ENCODE measurements at regions not wholly inside any gene's neighbourhood (a gene's known extent, or its start where the extent isn't known, plus 50 kb on each side); places are given as distances from the start of the nearest gene placed in this dataset.

DNA sequence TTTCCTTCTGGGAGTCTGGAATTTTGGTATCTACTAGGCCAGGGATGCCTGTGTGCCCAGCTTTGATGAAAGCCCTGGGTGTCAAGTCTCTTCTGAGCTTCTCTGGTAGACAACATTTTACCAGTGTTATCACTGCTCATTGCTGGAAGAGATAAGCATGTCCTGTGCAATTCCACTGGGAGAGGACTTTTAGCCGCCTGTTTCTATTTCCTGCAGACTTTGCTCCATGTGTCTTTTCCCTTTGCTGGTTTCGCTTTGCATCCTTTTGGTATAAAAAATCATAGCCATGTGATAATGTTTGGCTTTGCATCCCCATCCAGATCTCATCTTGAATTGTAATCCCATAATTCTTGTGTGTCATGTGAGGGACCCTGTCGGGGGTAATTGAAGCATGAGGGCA is 163.2 kb downstream of the SLC28A3 start:
- H3K4me3 ChIP-seq, result no peak overlapping the region
- no peaks in the 10 kb centered on the region for H3K79me2 ChIP-seq
- no peaks in the 10 kb centered on the region for H3K36me3 ChIP-seq (replicated peaks; ENCODE audit: insufficient read depth, low read depth)
- no peaks in the 10 kb centered on the region for H3K9me2 ChIP-seq (replicated peaks; ENCODE audit: insufficient read depth)
- no peaks in the 10 kb centered on the region for H3K4me1 ChIP-seq (ENCODE audit: insufficient read depth)
- no peak overlapping the region for H3K27ac ChIP-seq
- 82% methylated on average over 3 of the region's 3 CpGs for WGBS (ENCODE audit: low lambda C conversion rate, missing lambda C conversion rate)
- no peak overlapping the region for H2AFZ ChIP-seq
- no peaks in the 10 kb centered on the region for H3K9me3 ChIP-seq (ENCODE audit: low read depth)
- DNase-seq (ENCODE audit: low spot score), result no peak
- TF ChIP-seq EZH2 (IDR thresholded peaks at IDR 0.05; ENCODE audit: borderline replicate concordance), result no peak
- TF ChIP-seq, protein P1, sequence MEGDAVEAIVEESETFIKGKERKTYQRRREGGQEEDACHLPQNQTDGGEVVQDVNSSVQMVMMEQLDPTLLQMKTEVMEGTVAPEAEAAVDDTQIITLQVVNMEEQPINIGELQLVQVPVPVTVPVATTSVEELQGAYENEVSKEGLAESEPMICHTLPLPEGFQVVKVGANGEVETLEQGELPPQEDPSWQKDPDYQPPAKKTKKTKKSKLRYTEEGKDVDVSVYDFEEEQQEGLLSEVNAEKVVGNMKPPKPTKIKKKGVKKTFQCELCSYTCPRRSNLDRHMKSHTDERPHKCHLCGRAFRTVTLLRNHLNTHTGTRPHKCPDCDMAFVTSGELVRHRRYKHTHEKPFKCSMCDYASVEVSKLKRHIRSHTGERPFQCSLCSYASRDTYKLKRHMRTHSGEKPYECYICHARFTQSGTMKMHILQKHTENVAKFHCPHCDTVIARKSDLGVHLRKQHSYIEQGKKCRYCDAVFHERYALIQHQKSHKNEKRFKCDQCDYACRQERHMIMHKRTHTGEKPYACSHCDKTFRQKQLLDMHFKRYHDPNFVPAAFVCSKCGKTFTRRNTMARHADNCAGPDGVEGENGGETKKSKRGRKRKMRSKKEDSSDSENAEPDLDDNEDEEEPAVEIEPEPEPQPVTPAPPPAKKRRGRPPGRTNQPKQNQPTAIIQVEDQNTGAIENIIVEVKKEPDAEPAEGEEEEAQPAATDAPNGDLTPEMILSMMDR (IDR thresholded peaks at IDR 0.05; ENCODE audit: poor library complexity), result no peak
- no peak for TF ChIP-seq EZH2phosphoT487 (IDR thresholded peaks at IDR 0.05; ENCODE audit: low read depth, severe bottlenecking, unreplicated experiment)
- H3K4me2 ChIP-seq, result no peak overlapping the region
- no peaks in the 10 kb centered on the region for H4K20me1 ChIP-seq (ENCODE audit: insufficient read depth, poor library complexity, severe bottlenecking)
- no peaks in the 10 kb centered on the region for H3K27me3 ChIP-seq

- no peak for DNase-seq (ENCODE audit: low spot score)
- Histone ChIP-seq H3K36me3 (replicated peaks; ENCODE audit: insufficient read depth, low read depth) (no peaks in the 10 kb centered on the region), H3K79me2 (no peaks in the 10 kb centered on the region), H3K27ac (no peak overlapping the region), H3K4me1 (ENCODE audit: insufficient read depth) (no peaks in the 10 kb centered on the region), H4K20me1 (ENCODE audit: insufficient read depth, poor library complexity, severe bottlenecking) (no peaks in the 10 kb centered on the region), H3K9me3 (ENCODE audit: low read depth) (no peaks in the 10 kb centered on the region), H3K27me3 (no peaks in the 10 kb centered on the region), H2AFZ (no peak overlapping the region), H3K4me3 (no peak overlapping the region), H3K9me2 (replicated peaks; ENCODE audit: insufficient read depth) (no peaks in the 10 kb centered on the region), H3K4me2 (no peak overlapping the region)
- no peak for TF ChIP-seq EZH2phosphoT487 (IDR thresholded peaks at IDR 0.05; ENCODE audit: low read depth, severe bottlenecking, unreplicated experiment)
- TF ChIP-seq EZH2 (IDR thresholded peaks at IDR 0.05; ENCODE audit: borderline replicate concordance), result no peak
- TF ChIP-seq, protein P1 (IDR thresholded peaks at IDR 0.05; ENCODE audit: poor library complexity), result no peak
- 71% methylated on average over 5 of the region's 5 CpGs for WGBS (ENCODE audit: low lambda C conversion rate, missing lambda C conversion rate)
Observed at GRCh38 chr9:84179531-84179930, 161.0 kb downstream of the SLC28A3 start.

DNA sequence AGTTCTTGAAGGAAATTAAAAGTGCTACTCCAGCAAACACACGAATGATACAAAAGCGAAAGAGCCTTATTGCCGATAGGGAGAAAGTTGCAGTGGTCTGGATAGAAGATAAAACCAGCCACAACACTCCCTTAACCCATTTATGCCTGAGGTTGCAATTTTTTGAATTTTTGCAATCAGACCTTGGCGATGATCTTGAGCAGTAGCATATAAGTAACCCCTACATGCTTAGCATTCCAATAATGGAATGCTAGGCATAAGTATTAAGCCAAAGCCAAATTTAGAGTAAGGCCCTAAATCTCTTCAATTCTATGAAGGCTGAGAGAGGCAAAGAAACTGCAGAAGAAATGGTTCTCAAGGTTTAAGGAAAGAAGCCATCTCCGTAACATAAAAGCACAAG is 153.5 kb downstream of the SLC28A3 start:
- no peak overlapping the region for H2AFZ ChIP-seq
- H3K4me1 ChIP-seq (ENCODE audit: insufficient read depth), result no peaks in the 10 kb centered on the region
- H3K79me2 ChIP-seq, result no peaks in the 10 kb centered on the region
- H3K4me2 ChIP-seq, result no peak overlapping the region
- WGBS (ENCODE audit: low lambda C conversion rate, missing lambda C conversion rate), result 71% methylated on average over 5 of the region's 5 CpGs
- H3K4me3 ChIP-seq, result no peak overlapping the region
- TF ChIP-seq EZH2 (IDR thresholded peaks at IDR 0.05; ENCODE audit: borderline replicate concordance), result no peak
- TF ChIP-seq, protein P1 (IDR thresholded peaks at IDR 0.05; ENCODE audit: poor library complexity), result no peak
- no peak for TF ChIP-seq EZH2phosphoT487 (IDR thresholded peaks at IDR 0.05; ENCODE audit: low read depth, severe bottlenecking, unreplicated experiment)
- H3K27me3 ChIP-seq, result no peaks in the 10 kb centered on the region
- no peaks in the 10 kb centered on the region for H3K36me3 ChIP-seq (replicated peaks; ENCODE audit: insufficient read depth, low read depth)
- H3K9me2 ChIP-seq (replicated peaks; ENCODE audit: insufficient read depth), result no peaks in the 10 kb centered on the region
- no peaks in the 10 kb centered on the region for H3K9me3 ChIP-seq (ENCODE audit: low read depth)
- H3K27ac ChIP-seq, result no peak overlapping the region
- no peak for DNase-seq (ENCODE audit: low spot score)
- no peaks in the 10 kb centered on the region for H4K20me1 ChIP-seq (ENCODE audit: insufficient read depth, poor library complexity, severe bottlenecking)

DNA sequence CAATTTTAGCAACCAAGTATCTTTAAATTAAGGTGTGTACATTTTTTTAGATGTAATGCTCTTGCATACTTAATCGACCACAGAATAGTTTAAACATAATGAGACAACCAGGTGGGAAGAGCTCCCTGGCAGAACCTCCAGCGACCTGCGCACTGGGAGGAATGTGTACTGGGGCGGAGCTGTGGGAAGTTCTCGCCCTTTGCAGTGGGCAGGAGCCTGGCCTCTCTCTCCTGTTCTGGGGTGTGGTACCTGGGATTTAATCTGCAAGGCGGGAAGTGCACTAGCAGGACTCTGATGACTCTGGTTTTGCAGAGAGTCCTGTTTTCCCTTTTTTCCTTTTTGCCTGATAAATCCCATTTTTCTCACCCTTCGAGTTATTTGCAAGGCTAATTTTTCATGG is 150.7 kb downstream of the SLC28A3 start:
- DNase-seq (ENCODE audit: low spot score), result no peak
- H3K27me3 ChIP-seq, result peaks cover 4% of the 10 kb centered on the region
- H3K9me2 ChIP-seq (replicated peaks; ENCODE audit: insufficient read depth), result no peaks in the 10 kb centered on the region
- TF ChIP-seq EZH2 (IDR thresholded peaks at IDR 0.05; ENCODE audit: borderline replicate concordance), result no peak
- TF ChIP-seq, protein P1 (IDR thresholded peaks at IDR 0.05; ENCODE audit: poor library complexity), result no peak
- no peak for TF ChIP-seq EZH2phosphoT487 (IDR thresholded peaks at IDR 0.05; ENCODE audit: low read depth, severe bottlenecking, unreplicated experiment)
- H3K27ac ChIP-seq, result no peak overlapping the region
- no peaks in the 10 kb centered on the region for H3K4me1 ChIP-seq (ENCODE audit: insufficient read depth)
- H3K4me2 ChIP-seq, result no peak overlapping the region
- H3K79me2 ChIP-seq, result no peaks in the 10 kb centered on the region
- H3K36me3 ChIP-seq (replicated peaks; ENCODE audit: insufficient read depth, low read depth), result no peaks in the 10 kb centered on the region
- H3K4me3 ChIP-seq, result no peak overlapping the region
- no peak overlapping the region for H2AFZ ChIP-seq
- WGBS (ENCODE audit: low lambda C conversion rate, missing lambda C conversion rate), result 81% methylated on average over 7 of the region's 7 CpGs
- no peaks in the 10 kb centered on the region for H4K20me1 ChIP-seq (ENCODE audit: insufficient read depth, poor library complexity, severe bottlenecking)
- no peaks in the 10 kb centered on the region for H3K9me3 ChIP-seq (ENCODE audit: low read depth)

All from hepatocyte (in vitro differentiated cells).